Panc1 (cell line): ENCODE measurements at regions not wholly inside any gene's neighbourhood (a gene's known extent, or its start where the extent isn't known, plus 50 kb on each side); places are given as distances from the start of the nearest gene placed in this dataset.

Experiments used
- CTCF ChIP-seq: fragments of 450-650 bp; IDR thresholded peaks from 2 replicates; pipeline ENCODE4 v1.5.1; 2017; ENCODE audit warnings: mild to moderate bottlenecking
- POLR2AphosphoS5 ChIP-seq: IDR thresholded peaks from 2 replicates; pipeline ENCODE4 v1.6.1; 2012; ENCODE audit warnings: mild to moderate bottlenecking, low read depth, low read length, moderate library complexity
- REST ChIP-seq, 2 experiments: IDR thresholded peaks; 2 replicates each; pipeline ENCODE4 v1.6.1; 2011 to 2012; ENCODE audit warnings: low read depth in 2 of 2, control low read depth in 1 of 2, low read length in 1 of 2, mild to moderate bottlenecking in 1 of 2, moderate library complexity in 1 of 2; ENCODE audit not compliant: insufficient read depth in 1 of 2
- SIN3A ChIP-seq: IDR thresholded peaks from 2 replicates; pipeline ENCODE4 v1.6.1; 2012; ENCODE audit warnings: low read depth, mild to moderate bottlenecking, low read length, moderate library complexity, borderline replicate concordance; ENCODE audit not compliant: insufficient read depth
- TCF7L2 ChIP-seq: IDR thresholded peaks from 2 replicates; pipeline ENCODE4 v1.6.1; 2011; ENCODE audit warnings: mild to moderate bottlenecking, low read depth, low read length, inconsistent platforms

GRCh38 chr13:56166864-56167263 lies 973.9 kb upstream of the PRR20A start:
- no peak for TF ChIP-seq CTCF
- no peak for TF ChIP-seq POLR2AphosphoS5
- no peak for TF ChIP-seq REST (IDR thresholded peaks at IDR 0.05; ENCODE audit: insufficient read depth in 1 of 2, low read depth in 2 of 2, low read length in 1 of 2)
- no peak for TF ChIP-seq SIN3A
- no peak for TF ChIP-seq TCF7L2
